ENCODE measurements at regions not wholly inside any gene's neighbourhood (a gene's known extent, or its start where the extent isn't known, plus 50 kb on each side); places are given as distances from the start of the nearest gene placed in this dataset.

DNA sequence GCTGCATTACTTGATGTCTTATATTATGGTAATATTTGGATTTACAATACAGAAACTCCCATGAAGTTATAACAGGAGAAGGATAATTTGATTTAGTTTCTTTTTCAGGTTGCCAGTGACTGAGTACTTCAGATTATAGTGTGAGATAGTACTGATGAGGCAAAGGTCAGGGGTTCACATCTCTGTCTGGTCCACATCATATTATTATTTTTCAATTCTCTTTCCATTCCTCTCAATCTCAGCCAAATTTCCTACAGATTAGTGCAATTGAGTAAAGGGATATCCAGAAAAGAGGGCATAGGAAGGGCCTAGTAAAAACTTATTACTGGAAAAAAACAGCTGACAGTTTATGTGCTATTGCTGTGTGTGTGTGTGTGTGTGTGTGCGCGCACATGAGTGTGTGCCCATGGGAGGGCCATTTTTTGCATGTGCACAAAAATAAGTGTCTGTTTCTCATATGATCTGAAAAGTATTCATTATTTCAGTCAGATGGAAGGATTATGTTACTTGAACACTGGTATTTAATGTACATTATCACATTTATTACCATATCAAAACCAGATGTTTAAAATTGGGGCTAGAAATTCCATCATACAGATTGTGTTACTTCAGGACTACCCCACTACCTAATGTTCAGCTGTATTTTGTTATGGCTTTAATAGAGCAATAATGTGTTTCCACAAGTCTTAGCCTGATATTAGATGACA is 78.3 kb upstream of the KCNK2 start:
- ChIA-PET POLR2A (no interaction called here), CTCF (no interaction called here)
- ATAC-seq = no peak
- TF ChIP-seq, protein P1, sequence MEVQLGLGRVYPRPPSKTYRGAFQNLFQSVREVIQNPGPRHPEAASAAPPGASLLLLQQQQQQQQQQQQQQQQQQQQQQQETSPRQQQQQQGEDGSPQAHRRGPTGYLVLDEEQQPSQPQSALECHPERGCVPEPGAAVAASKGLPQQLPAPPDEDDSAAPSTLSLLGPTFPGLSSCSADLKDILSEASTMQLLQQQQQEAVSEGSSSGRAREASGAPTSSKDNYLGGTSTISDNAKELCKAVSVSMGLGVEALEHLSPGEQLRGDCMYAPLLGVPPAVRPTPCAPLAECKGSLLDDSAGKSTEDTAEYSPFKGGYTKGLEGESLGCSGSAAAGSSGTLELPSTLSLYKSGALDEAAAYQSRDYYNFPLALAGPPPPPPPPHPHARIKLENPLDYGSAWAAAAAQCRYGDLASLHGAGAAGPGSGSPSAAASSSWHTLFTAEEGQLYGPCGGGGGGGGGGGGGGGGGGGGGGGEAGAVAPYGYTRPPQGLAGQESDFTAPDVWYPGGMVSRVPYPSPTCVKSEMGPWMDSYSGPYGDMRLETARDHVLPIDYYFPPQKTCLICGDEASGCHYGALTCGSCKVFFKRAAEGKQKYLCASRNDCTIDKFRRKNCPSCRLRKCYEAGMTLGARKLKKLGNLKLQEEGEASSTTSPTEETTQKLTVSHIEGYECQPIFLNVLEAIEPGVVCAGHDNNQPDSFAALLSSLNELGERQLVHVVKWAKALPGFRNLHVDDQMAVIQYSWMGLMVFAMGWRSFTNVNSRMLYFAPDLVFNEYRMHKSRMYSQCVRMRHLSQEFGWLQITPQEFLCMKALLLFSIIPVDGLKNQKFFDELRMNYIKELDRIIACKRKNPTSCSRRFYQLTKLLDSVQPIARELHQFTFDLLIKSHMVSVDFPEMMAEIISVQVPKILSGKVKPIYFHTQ (CRISPR knock-in tag; IDR thresholded peaks at IDR 0.05) = no peak
- TF ChIP-seq, protein P2, sequence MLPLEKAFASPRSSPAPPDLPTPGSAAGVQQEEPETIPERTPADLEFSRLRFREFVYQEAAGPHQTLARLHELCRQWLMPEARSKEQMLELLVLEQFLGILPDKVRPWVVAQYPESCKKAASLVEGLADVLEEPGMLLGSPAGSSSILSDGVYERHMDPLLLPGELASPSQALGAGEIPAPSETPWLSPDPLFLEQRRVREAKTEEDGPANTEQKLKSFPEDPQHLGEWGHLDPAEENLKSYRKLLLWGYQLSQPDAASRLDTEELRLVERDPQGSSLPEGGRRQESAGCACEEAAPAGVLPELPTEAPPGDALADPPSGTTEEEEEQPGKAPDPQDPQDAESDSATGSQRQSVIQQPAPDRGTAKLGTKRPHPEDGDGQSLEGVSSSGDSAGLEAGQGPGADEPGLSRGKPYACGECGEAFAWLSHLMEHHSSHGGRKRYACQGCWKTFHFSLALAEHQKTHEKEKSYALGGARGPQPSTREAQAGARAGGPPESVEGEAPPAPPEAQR (CRISPR knock-in tag; IDR thresholded peaks at IDR 0.05) = no peak
- no peak for TF ChIP-seq RORB (CRISPR knock-in tag; IDR thresholded peaks at IDR 0.05)
- no peak for TF ChIP-seq TEAD4 (CRISPR knock-in tag; IDR thresholded peaks at IDR 0.05)
- TF ChIP-seq, protein P3, sequence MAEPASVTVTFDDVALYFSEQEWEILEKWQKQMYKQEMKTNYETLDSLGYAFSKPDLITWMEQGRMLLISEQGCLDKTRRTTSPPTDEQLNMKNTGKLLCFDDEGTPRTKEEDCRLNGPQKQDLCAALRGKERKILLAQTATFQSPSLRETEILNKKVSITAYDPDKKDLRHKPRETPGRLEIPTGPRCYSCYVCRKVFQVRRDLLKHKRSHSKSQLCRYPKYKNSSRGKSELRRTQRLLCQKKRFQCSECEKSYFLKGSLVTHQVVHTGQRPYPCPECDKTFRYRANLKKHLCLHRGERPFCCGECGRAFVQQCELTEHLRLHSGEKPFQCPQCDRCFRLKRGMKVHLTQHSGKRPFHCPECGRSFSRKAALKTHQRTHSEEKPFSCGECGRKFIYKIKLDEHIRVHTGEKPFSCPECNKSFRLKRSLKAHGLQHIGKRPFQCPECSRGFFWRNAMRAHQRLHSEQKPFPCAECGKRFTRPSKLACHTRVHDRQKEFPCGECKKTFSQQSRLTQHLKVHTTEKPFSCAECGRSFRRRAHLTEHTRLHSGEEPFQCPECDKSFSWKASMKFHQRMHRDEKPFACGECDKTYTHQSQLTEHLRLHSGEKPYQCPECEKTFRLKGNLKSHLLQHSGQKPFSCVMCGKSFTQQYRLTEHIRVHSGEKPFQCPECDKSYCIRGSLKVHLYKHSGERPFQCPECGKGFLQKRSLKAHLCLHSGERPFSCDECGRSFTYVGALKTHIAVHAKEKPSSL (CRISPR knock-in tag; conservative IDR thresholded peaks at IDR 0.05) = no peak
- TF ChIP-seq SOX15 (CRISPR knock-in tag; IDR thresholded peaks at IDR 0.05) = no peak
- TF ChIP-seq HMGA2 (CRISPR knock-in tag; IDR thresholded peaks at IDR 0.05) = no peak
- no peak for TF ChIP-seq SMAD4 (CRISPR knock-in tag; IDR thresholded peaks at IDR 0.05)
- TF ChIP-seq, protein P4, sequence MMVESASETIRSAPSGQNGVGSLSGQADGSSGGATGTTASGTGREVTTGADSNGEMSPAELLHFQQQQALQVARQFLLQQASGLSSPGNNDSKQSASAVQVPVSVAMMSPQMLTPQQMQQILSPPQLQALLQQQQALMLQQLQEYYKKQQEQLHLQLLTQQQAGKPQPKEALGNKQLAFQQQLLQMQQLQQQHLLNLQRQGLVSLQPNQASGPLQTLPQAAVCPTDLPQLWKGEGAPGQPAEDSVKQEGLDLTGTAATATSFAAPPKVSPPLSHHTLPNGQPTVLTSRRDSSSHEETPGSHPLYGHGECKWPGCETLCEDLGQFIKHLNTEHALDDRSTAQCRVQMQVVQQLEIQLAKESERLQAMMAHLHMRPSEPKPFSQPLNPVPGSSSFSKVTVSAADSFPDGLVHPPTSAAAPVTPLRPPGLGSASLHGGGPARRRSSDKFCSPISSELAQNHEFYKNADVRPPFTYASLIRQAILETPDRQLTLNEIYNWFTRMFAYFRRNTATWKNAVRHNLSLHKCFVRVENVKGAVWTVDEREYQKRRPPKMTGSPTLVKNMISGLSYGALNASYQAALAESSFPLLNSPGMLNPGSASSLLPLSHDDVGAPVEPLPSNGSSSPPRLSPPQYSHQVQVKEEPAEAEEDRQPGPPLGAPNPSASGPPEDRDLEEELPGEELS (CRISPR knock-in tag; IDR thresholded peaks at IDR 0.05) = no peak
- no peaks in the 10 kb centered on the region for H3K36me3 Mint-ChIP-seq
- H3K9me3 Mint-ChIP-seq = no peaks in the 10 kb centered on the region
- H3K27me3 Mint-ChIP-seq (ENCODE audit: low read depth) = no peaks in the 10 kb centered on the region
- no peak overlapping the region for H3K4me3 Mint-ChIP-seq
- no peak for DNase-seq (ENCODE audit: low spot score)
- no peak overlapping the region for H3K27ac Mint-ChIP-seq
- H3K4me1 Mint-ChIP-seq = 0 out of 2 replicates have a peak, but pooled peaks cover 2% of the 10 kb centered on the region

DNA sequence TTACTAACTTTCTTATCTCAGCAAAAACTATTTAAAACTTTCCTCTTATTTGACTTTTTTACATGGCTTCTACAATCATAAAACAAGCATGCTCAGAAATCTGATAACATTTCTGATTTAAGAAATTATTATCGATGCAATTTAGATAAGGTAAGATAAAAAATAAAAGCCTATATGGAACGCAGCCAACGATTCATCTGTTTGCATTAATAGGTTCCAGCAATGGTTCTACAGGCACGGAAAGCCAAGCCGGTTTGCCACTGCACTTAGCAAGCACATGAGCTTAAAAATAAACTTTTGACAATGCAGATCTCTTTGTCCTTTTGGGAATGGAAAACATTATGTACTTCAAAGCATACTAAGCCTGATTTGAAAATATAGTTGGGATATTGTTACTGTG is 77.5 kb upstream of the KCNK2 start:
- ChIA-PET CTCF (no interaction called here), POLR2A (no interaction called here)
- H3K4me3 Mint-ChIP-seq = no peak overlapping the region
- H3K27me3 Mint-ChIP-seq (ENCODE audit: low read depth) = no peaks in the 10 kb centered on the region
- H3K4me1 Mint-ChIP-seq = 0 out of 2 replicates have a peak, but pooled peaks cover 2% of the 10 kb centered on the region
- ATAC-seq (no peak), DNase-seq (ENCODE audit: low spot score) (no peak)
- no peaks in the 10 kb centered on the region for H3K36me3 Mint-ChIP-seq
- no peaks in the 10 kb centered on the region for H3K9me3 Mint-ChIP-seq
- H3K27ac Mint-ChIP-seq = no peak overlapping the region
- TF ChIP-seq, protein P5, sequence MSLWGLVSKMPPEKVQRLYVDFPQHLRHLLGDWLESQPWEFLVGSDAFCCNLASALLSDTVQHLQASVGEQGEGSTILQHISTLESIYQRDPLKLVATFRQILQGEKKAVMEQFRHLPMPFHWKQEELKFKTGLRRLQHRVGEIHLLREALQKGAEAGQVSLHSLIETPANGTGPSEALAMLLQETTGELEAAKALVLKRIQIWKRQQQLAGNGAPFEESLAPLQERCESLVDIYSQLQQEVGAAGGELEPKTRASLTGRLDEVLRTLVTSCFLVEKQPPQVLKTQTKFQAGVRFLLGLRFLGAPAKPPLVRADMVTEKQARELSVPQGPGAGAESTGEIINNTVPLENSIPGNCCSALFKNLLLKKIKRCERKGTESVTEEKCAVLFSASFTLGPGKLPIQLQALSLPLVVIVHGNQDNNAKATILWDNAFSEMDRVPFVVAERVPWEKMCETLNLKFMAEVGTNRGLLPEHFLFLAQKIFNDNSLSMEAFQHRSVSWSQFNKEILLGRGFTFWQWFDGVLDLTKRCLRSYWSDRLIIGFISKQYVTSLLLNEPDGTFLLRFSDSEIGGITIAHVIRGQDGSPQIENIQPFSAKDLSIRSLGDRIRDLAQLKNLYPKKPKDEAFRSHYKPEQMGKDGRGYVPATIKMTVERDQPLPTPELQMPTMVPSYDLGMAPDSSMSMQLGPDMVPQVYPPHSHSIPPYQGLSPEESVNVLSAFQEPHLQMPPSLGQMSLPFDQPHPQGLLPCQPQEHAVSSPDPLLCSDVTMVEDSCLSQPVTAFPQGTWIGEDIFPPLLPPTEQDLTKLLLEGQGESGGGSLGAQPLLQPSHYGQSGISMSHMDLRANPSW (CRISPR knock-in tag; conservative IDR thresholded peaks at IDR 0.05; ENCODE audit: low read depth) = no peak
- TF ChIP-seq ESRRA (CRISPR knock-in tag; IDR thresholded peaks at IDR 0.05; ENCODE audit: borderline replicate concordance) = no peak
- TF ChIP-seq, protein P6, sequence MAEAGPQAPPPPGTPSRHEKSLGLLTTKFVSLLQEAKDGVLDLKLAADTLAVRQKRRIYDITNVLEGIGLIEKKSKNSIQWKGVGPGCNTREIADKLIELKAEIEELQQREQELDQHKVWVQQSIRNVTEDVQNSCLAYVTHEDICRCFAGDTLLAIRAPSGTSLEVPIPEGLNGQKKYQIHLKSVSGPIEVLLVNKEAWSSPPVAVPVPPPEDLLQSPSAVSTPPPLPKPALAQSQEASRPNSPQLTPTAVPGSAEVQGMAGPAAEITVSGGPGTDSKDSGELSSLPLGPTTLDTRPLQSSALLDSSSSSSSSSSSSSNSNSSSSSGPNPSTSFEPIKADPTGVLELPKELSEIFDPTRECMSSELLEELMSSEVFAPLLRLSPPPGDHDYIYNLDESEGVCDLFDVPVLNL (CRISPR knock-in tag; IDR thresholded peaks at IDR 0.05; ENCODE audit: borderline replicate concordance, low read depth) = no peak
- no peak for TF ChIP-seq CBFB (CRISPR knock-in tag; IDR thresholded peaks at IDR 0.05; ENCODE audit: low read depth)
- TF ChIP-seq ZNF263 (CRISPR knock-in tag; IDR thresholded peaks at IDR 0.05; ENCODE audit: low read depth) = no peak
- TF ChIP-seq, protein P7, sequence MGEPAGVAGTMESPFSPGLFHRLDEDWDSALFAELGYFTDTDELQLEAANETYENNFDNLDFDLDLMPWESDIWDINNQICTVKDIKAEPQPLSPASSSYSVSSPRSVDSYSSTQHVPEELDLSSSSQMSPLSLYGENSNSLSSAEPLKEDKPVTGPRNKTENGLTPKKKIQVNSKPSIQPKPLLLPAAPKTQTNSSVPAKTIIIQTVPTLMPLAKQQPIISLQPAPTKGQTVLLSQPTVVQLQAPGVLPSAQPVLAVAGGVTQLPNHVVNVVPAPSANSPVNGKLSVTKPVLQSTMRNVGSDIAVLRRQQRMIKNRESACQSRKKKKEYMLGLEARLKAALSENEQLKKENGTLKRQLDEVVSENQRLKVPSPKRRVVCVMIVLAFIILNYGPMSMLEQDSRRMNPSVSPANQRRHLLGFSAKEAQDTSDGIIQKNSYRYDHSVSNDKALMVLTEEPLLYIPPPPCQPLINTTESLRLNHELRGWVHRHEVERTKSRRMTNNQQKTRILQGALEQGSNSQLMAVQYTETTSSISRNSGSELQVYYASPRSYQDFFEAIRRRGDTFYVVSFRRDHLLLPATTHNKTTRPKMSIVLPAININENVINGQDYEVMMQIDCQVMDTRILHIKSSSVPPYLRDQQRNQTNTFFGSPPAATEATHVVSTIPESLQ (CRISPR knock-in tag; IDR thresholded peaks at IDR 0.05) = no peak
- no peak for TF ChIP-seq ZBTB21 (CRISPR knock-in tag; IDR thresholded peaks at IDR 0.05; ENCODE audit: borderline replicate concordance)
- TF ChIP-seq, protein P8, sequence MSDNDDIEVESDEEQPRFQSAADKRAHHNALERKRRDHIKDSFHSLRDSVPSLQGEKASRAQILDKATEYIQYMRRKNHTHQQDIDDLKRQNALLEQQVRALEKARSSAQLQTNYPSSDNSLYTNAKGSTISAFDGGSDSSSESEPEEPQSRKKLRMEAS (CRISPR knock-in tag; IDR thresholded peaks at IDR 0.05) = no peak
- TF ChIP-seq ZNF317 (CRISPR knock-in tag; IDR thresholded peaks at IDR 0.05; ENCODE audit: borderline replicate concordance, low read depth) = no peak
- no peak for TF ChIP-seq GRHL2 (CRISPR knock-in tag; IDR thresholded peaks at IDR 0.05; ENCODE audit: insufficient replicate concordance, severe bottlenecking)

Data from WTC11 (cell line).